Choroid plexus epithelial cell (primary cell): ENCODE measurements at regions not wholly inside any gene's neighbourhood (a gene's known extent, or its start where the extent isn't known, plus 50 kb on each side); places are given as distances from the start of the nearest gene placed in this dataset.

ENCODE experiments used
- DNase-seq: peaks from one replicate; pipeline ENCODE4 v3.0.0-alpha.2; 2010; ENCODE audit warnings: low read depth
- H3K4me3 ChIP-seq: 2 replicates; pipeline ENCODE4 v1.5.1; 2011; ENCODE audit warnings: low read depth, mild to moderate bottlenecking, control low read depth, low read length, moderate library complexity
- TF ChIP-seq, protein P1 (sequence below): conservative IDR thresholded peaks from 2 replicates; pipeline ENCODE4 v1.5.1; 2011; ENCODE audit warnings: low read depth, mild to moderate bottlenecking, control low read depth, inconsistent platforms, low read length, moderate library complexity

DNA sequence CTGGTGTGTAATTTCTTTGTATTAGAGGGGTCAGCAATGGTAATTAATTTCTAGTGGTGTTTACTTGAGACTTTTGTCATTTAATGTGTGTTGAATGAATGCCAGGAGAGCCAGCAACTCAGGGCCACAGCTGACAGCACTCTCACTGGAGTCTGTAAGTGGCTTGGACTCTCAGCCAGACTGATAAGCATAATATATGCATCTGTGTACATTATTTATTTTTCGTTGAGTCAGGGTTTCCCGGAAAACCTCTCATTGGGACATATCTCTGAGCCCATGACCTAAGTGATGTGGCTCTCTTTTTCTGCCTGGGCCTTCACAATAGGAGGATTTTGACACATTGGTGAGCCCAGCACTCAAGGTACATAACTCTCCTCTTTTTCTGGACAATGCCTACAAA, 1007.8 kb upstream of the TSPY4 start:
- TF ChIP-seq, protein P1, sequence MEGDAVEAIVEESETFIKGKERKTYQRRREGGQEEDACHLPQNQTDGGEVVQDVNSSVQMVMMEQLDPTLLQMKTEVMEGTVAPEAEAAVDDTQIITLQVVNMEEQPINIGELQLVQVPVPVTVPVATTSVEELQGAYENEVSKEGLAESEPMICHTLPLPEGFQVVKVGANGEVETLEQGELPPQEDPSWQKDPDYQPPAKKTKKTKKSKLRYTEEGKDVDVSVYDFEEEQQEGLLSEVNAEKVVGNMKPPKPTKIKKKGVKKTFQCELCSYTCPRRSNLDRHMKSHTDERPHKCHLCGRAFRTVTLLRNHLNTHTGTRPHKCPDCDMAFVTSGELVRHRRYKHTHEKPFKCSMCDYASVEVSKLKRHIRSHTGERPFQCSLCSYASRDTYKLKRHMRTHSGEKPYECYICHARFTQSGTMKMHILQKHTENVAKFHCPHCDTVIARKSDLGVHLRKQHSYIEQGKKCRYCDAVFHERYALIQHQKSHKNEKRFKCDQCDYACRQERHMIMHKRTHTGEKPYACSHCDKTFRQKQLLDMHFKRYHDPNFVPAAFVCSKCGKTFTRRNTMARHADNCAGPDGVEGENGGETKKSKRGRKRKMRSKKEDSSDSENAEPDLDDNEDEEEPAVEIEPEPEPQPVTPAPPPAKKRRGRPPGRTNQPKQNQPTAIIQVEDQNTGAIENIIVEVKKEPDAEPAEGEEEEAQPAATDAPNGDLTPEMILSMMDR: no peak
- no peak overlapping the region for H3K4me3 ChIP-seq
- no peak for DNase-seq

DNA sequence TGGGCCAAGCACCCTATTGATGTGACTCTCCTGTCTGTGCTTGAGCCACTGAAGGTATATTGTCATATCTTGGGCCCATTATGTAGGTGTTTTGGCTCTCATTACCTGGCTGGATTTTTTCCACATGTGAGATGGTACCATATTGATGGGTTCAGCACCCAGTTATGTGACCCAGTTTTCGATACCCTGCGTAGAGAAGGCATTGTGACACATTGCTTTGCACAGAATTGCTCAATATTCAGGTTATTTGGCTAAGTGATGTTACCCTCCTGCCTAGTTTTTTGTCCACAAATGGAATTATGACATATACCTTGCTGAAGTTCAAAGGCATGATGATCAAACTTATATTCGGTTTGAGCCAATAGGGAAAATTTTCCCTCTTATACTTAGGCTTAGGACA, 1007.3 kb upstream of the TSPY4 start:
- no peak for DNase-seq
- H3K4me3 ChIP-seq: no peak overlapping the region
- TF ChIP-seq, protein P1: no peak

DNA sequence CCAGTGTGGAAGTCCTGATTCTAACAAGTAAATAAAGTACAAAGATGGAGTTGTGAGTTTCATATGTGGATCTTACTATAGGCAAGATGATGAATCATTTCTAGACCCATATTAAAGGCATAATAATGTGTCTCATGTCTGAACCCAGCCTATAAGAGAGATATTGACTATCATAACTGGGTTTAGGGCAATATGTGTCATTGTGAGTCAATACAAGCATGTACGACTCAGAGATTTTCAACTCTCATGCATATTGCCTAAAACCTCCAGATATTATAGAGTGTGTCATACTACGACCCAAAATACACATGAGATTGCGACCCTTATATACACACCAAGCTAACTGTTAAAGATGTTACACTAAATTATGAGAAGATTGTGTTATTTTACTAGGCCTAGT, 1003.9 kb upstream of the TSPY4 start:
- no peak for DNase-seq
- H3K4me3 ChIP-seq: no peak overlapping the region
- TF ChIP-seq, protein P1: no peak

DNA sequence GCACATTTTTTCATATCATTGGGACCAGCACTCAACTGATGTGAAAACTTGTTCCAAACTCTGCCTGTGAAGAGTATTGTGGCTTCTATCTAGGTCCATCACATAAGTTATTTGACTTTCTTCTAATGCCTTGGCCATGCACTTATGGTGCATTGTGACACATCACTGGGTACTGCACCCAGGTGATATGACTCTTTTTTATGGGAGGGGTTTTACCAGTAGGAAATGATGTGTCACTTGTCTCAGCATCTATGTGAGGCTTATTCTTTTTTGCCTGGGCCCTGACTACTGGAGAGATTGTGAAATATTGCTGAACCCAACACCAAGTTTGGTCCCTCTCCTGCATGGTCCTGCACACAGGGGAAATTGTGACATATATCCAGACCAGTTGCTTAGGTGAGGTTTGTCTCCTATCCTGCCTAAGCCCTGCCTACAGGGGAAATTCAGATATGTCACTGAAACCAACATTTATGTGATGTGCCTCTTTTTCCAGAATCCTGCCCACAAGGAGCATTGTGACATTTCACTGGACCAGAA, 1001.9 kb upstream of the TSPY4 start:
- DNase-seq: no peak
- TF ChIP-seq, protein P1: no peak
- H3K4me3 ChIP-seq: no peak overlapping the region

DNA sequence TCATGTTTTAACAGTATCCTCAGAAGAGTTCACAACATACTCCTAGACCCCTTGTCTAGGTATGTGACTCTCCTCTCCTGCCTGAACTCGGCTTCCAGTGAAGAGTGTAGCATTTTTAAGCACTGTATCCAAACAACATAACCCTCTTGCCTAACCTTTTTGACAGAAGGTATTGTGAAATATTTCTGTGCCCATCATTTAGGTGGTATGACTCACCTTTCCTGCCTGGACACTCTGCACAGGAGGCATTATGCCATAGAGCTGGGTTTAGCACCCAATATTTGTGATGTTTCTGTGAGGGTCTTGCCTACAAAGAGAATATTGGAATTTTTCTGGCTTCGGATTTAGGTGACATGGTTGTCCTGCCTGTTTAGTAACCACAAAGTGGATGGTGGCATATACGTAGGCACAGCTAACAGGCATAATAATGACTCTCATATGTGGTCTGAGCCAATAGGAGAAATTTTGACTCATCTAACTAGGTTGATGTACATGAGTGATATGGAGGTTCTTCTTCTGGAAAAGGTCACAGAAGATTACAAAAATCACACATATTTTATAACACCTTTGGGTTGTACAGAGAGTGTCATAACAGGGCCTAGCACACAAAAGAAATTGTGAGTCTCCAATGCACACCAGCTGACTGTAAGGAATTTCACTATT, 1001.0 kb upstream of the TSPY4 start:
- no peak overlapping the region for H3K4me3 ChIP-seq
- DNase-seq: no peak
- TF ChIP-seq, protein P1: no peak

DNA sequence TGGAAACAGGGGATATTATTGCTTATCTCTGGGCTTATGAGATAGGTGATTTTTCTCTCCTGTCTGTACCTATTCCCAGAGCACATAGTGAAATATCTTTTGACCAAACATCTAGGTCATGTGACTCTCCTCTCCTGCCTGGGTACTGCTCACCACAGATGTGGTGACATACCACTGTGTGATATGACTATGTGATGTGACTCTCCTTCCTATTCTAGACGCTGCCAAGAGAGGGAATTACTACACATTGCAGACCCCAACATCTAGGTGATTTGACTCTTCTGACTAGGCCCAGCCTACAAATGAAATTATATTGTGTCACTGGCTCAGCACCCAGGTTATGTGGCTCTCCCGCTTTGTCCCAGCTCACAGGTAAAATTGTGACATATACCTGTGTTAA, 996.3 kb upstream of the TSPY4 start:
- TF ChIP-seq, protein P1: no peak
- DNase-seq: no peak
- H3K4me3 ChIP-seq: no peak overlapping the region

DNA sequence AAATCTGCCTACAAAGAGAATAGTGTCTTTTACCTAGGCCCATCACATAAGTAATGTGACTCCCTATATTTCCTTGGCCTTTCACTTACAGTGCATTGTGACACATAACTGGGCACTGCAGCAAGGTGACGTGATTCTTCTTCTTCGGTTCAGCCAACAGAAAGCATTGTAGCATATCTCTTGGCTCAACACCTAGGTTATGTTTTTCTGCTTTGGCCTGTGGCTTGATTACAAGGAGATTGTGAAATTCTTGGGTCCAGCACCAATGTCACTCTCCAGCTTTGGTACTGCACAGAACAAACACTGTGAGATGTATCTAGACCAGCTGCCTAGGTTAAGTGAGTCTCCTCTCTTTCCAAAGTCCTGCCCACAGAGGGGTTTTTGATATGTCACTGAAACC, 995.1 kb upstream of the TSPY4 start:
- TF ChIP-seq, protein P1: no peak

More for the DNA sequence above, 995.1 kb upstream of the TSPY4 start:
- DNase-seq: no peak
- no peak overlapping the region for H3K4me3 ChIP-seq
